Brain microvascular endothelial cell (primary cell): ENCODE measurements at regions not wholly inside any gene's neighbourhood (a gene's known extent, or its start where the extent isn't known, plus 50 kb on each side); places are given as distances from the start of the nearest gene placed in this dataset.

Experiments used
- DNase-seq: peaks from one replicate; pipeline ENCODE4 v3.0.0-alpha.2; 2020
- H3K27ac ChIP-seq: fragments of 250-450 bp; sonication (Bioruptor Pico); 2 replicates; pipeline ENCODE4 v1.5.1; 2020; ENCODE audit warnings: mild to moderate bottlenecking, moderate library complexity
- H3K27me3 ChIP-seq: fragments of 250-450 bp; sonication (Bioruptor Pico); replicated peaks from 2 replicates; pipeline ENCODE4 v1.5.1; 2020; ENCODE audit warnings: mild to moderate bottlenecking
- H3K36me3 ChIP-seq: fragments of 250-450 bp; sonication (Bioruptor Pico); replicated peaks from 2 replicates; pipeline ENCODE4 v1.5.1; 2020; ENCODE audit warnings: mild to moderate bottlenecking
- H3K4me3 ChIP-seq: 2 replicates; pipeline ENCODE4 v1.5.1; 2011; ENCODE audit warnings: low read depth, mild to moderate bottlenecking, control low read depth, low read length, moderate library complexity
- CTCF ChIP-seq: IDR thresholded peaks from 2 replicates; pipeline ENCODE4 v1.5.1; 2011; ENCODE audit warnings: low read depth, mild to moderate bottlenecking, moderate library complexity, low read length, control low read depth, inconsistent platforms; ENCODE audit errors: missing control alignments
- in situ Hi-C: cut with HindIII; loops from 2 replicates; pipeline ENCODE4 v1.10.0; 2017; ENCODE audit warnings: low sequenced_read_pairs, low pct_ligation_motif_present

- no peak for TF ChIP-seq CTCF
- Histone ChIP-seq H3K36me3 (no peaks in the 10 kb centered on the region), H3K27ac (no peak overlapping the region), H3K4me3 (no peak overlapping the region), H3K27me3 (no peaks in the 10 kb centered on the region)
- no peak for DNase-seq
- in situ Hi-C loops = no loop called here
Measured at GRCh38 chr14:97388408-97388807, 591.2 kb downstream of the VRK1 start.

GRCh38 chr14:97390096-97390724, 593.0 kb downstream of the VRK1 start:
- H3K4me3 ChIP-seq = no peak overlapping the region
- no peaks in the 10 kb centered on the region for H3K36me3 ChIP-seq
- H3K27me3 ChIP-seq = no peaks in the 10 kb centered on the region
- no peak overlapping the region for H3K27ac ChIP-seq
- no peak for TF ChIP-seq CTCF
- DNase-seq = no peak
- in situ Hi-C loops = no loop called here

- Histone ChIP-seq H3K27ac (no peak overlapping the region), H3K4me3 (no peak overlapping the region), H3K36me3 (no peaks in the 10 kb centered on the region), H3K27me3 (no peaks in the 10 kb centered on the region)
- no peak for TF ChIP-seq CTCF
- no peak for DNase-seq
- in situ Hi-C loops = no loop called here
Measured at GRCh38 chr14:97393244-97393643, 596.1 kb downstream of the VRK1 start.

GRCh38 chr14:97395068-97395467, 597.9 kb downstream of the VRK1 start:
- no peak for DNase-seq
- in situ Hi-C loops = no loop called here
- no peak for TF ChIP-seq CTCF
- Histone ChIP-seq H3K36me3 (no peaks in the 10 kb centered on the region), H3K4me3 (no peak overlapping the region), H3K27me3 (no peaks in the 10 kb centered on the region), H3K27ac (no peak overlapping the region)

GRCh38 chr14:97401714-97402113, 604.5 kb downstream of the VRK1 start:
- TF ChIP-seq CTCF = no peak
- no peak for DNase-seq
- Histone ChIP-seq H3K4me3 (no peak overlapping the region), H3K36me3 (no peaks in the 10 kb centered on the region), H3K27ac (no peak overlapping the region), H3K27me3 (no peaks in the 10 kb centered on the region)
- in situ Hi-C loops = no loop called here

- DNase-seq = no peak
- TF ChIP-seq CTCF = no peak
- H3K36me3 ChIP-seq = no peaks in the 10 kb centered on the region
- H3K4me3 ChIP-seq = no peak overlapping the region
- no peaks in the 10 kb centered on the region for H3K27me3 ChIP-seq
- H3K27ac ChIP-seq = no peak overlapping the region
- in situ Hi-C loops = no loop called here
Measured at GRCh38 chr14:97402279-97402678, 605.1 kb downstream of the VRK1 start.
